Karpas-422 (cell line): ENCODE measurements at regions not wholly inside any gene's neighbourhood (a gene's known extent, or its start where the extent isn't known, plus 50 kb on each side); places are given as distances from the start of the nearest gene placed in this dataset.

Experiments
- DNase-seq: peaks from one replicate; pipeline ENCODE4 v3.0.0-alpha.2; 2015
- H2AFZ ChIP-seq: fragments of 200-600 bp; sonication (generic); 2 replicates; pipeline ENCODE4 v1.6.1; 2014; ENCODE audit warnings: antibody characterized with exemption, low read length, mixed read lengths
- H3K27ac ChIP-seq: fragments of 200-600 bp; sonication (generic); 2 replicates; pipeline ENCODE4 v1.5.1; 2014; ENCODE audit warnings: mild to moderate bottlenecking, low read length, moderate library complexity
- H3K27me3 ChIP-seq: fragments of 200-600 bp; sonication (generic); 2 replicates; pipeline ENCODE4 v1.6.1; 2014; ENCODE audit warnings: low read length, mixed read lengths
- H3K36me3 ChIP-seq: fragments of 200-600 bp; sonication (generic); 2 replicates; pipeline ENCODE4 v1.6.1; 2014; ENCODE audit warnings: low read length, mixed read lengths; ENCODE audit not compliant: insufficient read depth
- H3K4me1 ChIP-seq: fragments of 200-600 bp; sonication (generic); 2 replicates; pipeline ENCODE4 v1.6.1; 2014; ENCODE audit warnings: mild to moderate bottlenecking, low read length, mixed read lengths
- H3K4me2 ChIP-seq: fragments of 200-600 bp; sonication (generic); 2 replicates; pipeline ENCODE4 v1.6.1; 2014; ENCODE audit warnings: low read length, low read depth, mild to moderate bottlenecking; ENCODE audit not compliant: poor library complexity, severe bottlenecking
- H3K4me3 ChIP-seq: fragments of 200-600 bp; sonication (generic); 2 replicates; pipeline ENCODE4 v1.5.1; 2014; ENCODE audit warnings: mild to moderate bottlenecking, antibody characterized with exemption, low read length, mixed read lengths
- H3K79me2 ChIP-seq: fragments of 200-600 bp; sonication (generic); 2 replicates; pipeline ENCODE4 v1.6.1; 2014; ENCODE audit warnings: mild to moderate bottlenecking, low read length, mixed read lengths
- H3K9ac ChIP-seq: fragments of 200-600 bp; sonication (generic); 2 replicates; pipeline ENCODE4 v1.6.0; 2014; ENCODE audit warnings: low read length
- H3K9me2 ChIP-seq: fragments of 200-600 bp; sonication (generic), shearing (Covaris generic); replicated peaks from 2 replicates; pipeline ENCODE4 v1.6.0; 2014; ENCODE audit warnings: mild to moderate bottlenecking, low read length, moderate library complexity; ENCODE audit not compliant: insufficient read depth
- H3K9me3 ChIP-seq: fragments of 300-700, 200-600 bp; sonication (generic); 2 replicates; pipeline ENCODE4 v1.6.1; 2014; ENCODE audit warnings: low read length, mixed read lengths
- H4K20me1 ChIP-seq: fragments of 200-600 bp; sonication (generic); 2 replicates; pipeline ENCODE4 v1.6.1; 2014; ENCODE audit warnings: mild to moderate bottlenecking, antibody characterized with exemption, low read length, low read depth; ENCODE audit not compliant: insufficient read depth

DNA sequence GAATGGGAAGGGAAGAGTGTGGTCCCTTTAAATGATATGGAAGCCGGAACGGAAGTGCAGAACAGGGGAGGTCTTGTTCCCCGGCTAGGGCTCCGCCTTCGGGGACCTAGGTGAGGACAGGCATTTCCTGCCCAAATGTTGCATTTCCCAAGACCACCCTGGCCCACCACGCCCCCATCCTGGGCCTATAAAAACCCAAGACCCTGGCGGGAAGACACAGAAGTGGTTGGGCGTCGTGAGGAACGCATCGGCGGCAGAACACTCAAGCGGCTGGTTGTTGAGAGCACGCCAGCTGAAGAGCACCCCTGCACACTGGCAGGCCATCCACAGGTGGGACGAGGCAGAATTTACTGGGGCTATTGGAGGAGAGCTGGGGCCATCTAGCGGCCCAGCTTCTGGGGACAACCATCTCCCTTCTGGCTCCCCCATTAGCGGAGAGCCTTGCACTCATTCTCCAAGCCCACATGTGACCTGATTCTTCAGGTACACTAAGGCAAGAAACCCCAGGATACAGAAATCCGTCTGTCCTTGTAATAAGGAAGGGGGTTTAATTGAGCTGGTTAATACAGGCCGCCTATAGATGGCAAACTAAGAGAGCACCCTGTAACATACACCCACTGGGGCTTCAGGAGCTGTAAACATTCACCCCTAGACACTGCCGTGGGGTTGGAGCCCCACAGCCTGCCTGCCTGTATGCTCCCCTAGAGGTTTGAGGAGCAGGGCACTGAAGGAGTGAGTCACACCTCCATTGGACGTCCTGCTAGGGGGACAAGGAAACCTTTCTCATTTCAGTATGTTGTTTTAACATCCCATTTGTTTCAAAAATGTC is 1327.9 kb downstream of the BRINP3 start:
- Histone ChIP-seq H3K4me1 (no peaks in the 10 kb centered on the region), H3K9me2 (no peaks in the 10 kb centered on the region), H3K36me3 (no peaks in the 10 kb centered on the region), H3K9me3 (peaks cover 11% of the 10 kb centered on the region), H3K27me3 (no peaks in the 10 kb centered on the region), H3K27ac (no peak overlapping the region), H4K20me1 (no peaks in the 10 kb centered on the region), H3K4me2 (no peak overlapping the region), H3K4me3 (no peak overlapping the region), H2AFZ (no peak overlapping the region), H3K9ac (no peak overlapping the region), H3K79me2 (no peaks in the 10 kb centered on the region)
- DNase-seq: no peak

- Histone ChIP-seq H3K9me3 (peaks cover 14% of the 10 kb centered on the region), H3K79me2 (no peaks in the 10 kb centered on the region), H4K20me1 (no peaks in the 10 kb centered on the region), H3K9ac (no peak overlapping the region), H3K9me2 (no peaks in the 10 kb centered on the region), H3K27me3 (no peaks in the 10 kb centered on the region), H3K27ac (no peak overlapping the region), H3K36me3 (no peaks in the 10 kb centered on the region), H3K4me2 (no peak overlapping the region), H3K4me3 (no peak overlapping the region), H3K4me1 (no peaks in the 10 kb centered on the region), H2AFZ (no peak overlapping the region)
- no peak for DNase-seq
Measured at GRCh38 chr1:189150624-189151023, 1327.0 kb downstream of the BRINP3 start.

GRCh38 chr1:189151361-189151760 is 1326.3 kb downstream of the BRINP3 start:
- Histone ChIP-seq H3K27ac (no peak overlapping the region), H3K27me3 (no peaks in the 10 kb centered on the region), H3K9me3 (peaks cover 16% of the 10 kb centered on the region), H4K20me1 (no peaks in the 10 kb centered on the region), H3K4me3 (no peak overlapping the region), H3K9ac (no peak overlapping the region), H3K36me3 (no peaks in the 10 kb centered on the region), H3K4me1 (no peaks in the 10 kb centered on the region), H2AFZ (no peak overlapping the region), H3K4me2 (no peak overlapping the region), H3K79me2 (no peaks in the 10 kb centered on the region), H3K9me2 (no peaks in the 10 kb centered on the region)
- DNase-seq: no peak

- DNase-seq: no peak
- H3K9me3 ChIP-seq: peaks cover 16% of the 10 kb centered on the region
Measured at GRCh38 chr1:189152685-189153084, 1325.0 kb downstream of the BRINP3 start.

GRCh38 chr1:189158155-189158554 is 1319.5 kb downstream of the BRINP3 start:
- Histone ChIP-seq H3K4me1 (no peaks in the 10 kb centered on the region), H3K36me3 (no peaks in the 10 kb centered on the region), H3K9me2 (no peaks in the 10 kb centered on the region), H3K4me3 (no peak overlapping the region), H3K27ac (no peak overlapping the region), H3K9me3 (peaks cover 15% of the 10 kb centered on the region; the same call in 1 of the 2 replicates), H2AFZ (no peak overlapping the region), H3K9ac (no peak overlapping the region), H3K4me2 (no peak overlapping the region), H3K27me3 (no peaks in the 10 kb centered on the region), H4K20me1 (no peaks in the 10 kb centered on the region), H3K79me2 (no peaks in the 10 kb centered on the region)
- no peak for DNase-seq

More at GRCh38 chr1:189152685-189153084, 1325.0 kb downstream of the BRINP3 start:
- Histone ChIP-seq H4K20me1 (no peaks in the 10 kb centered on the region), H3K27me3 (no peaks in the 10 kb centered on the region), H3K9ac (no peak overlapping the region), H3K4me1 (no peaks in the 10 kb centered on the region), H3K4me3 (no peak overlapping the region), H3K27ac (no peak overlapping the region), H3K79me2 (no peaks in the 10 kb centered on the region), H3K4me2 (no peak overlapping the region), H3K36me3 (no peaks in the 10 kb centered on the region), H3K9me2 (no peaks in the 10 kb centered on the region), H2AFZ (no peak overlapping the region)

DNA sequence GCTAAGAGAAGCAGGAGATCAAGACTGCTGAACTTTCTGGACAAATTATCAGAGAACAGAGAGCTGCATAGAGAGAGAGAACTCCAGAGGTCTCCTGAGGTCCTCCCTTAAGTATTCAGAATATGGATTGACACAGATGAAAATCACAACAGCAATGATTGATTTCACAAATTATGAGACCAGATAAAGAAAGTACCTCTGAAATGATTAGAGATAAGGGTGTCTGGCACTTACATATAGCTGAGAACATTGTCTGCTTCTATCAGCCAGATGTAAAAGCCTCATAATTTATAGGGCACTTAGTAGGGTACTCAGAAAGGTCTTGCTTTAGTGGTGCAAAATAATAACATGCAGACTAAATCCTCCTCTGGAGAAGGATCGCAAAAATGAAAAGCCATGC is 1301.8 kb downstream of the BRINP3 start:
- H3K4me3 ChIP-seq: no peak overlapping the region

GRCh38 chr1:189180057-189180456 is 1297.6 kb downstream of the BRINP3 start:
- H3K4me1 ChIP-seq: no peaks in the 10 kb centered on the region
- no peaks in the 10 kb centered on the region for H3K36me3 ChIP-seq

More for the DNA sequence above, 1301.8 kb downstream of the BRINP3 start:
- Histone ChIP-seq H4K20me1 (no peaks in the 10 kb centered on the region), H3K27ac (no peak overlapping the region), H3K27me3 (no peaks in the 10 kb centered on the region), H2AFZ (no peak overlapping the region), H3K4me2 (no peak overlapping the region), H3K9me2 (no peaks in the 10 kb centered on the region), H3K9me3 (peaks cover 13% of the 10 kb centered on the region), H3K9ac (no peak overlapping the region), H3K79me2 (no peaks in the 10 kb centered on the region), H3K4me1 (no peaks in the 10 kb centered on the region), H3K36me3 (no peaks in the 10 kb centered on the region)
- no peak for DNase-seq

GRCh38 chr1:189185097-189185496 is 1292.6 kb downstream of the BRINP3 start:
- no peaks in the 10 kb centered on the region for H3K27me3 ChIP-seq
- H3K27ac ChIP-seq: no peak overlapping the region
- no peak for DNase-seq
- peaks cover 17% of the 10 kb centered on the region; the same call in 1 of the 2 replicates for H3K9me3 ChIP-seq
- H2AFZ ChIP-seq: no peak overlapping the region
- no peaks in the 10 kb centered on the region; the same call in 1 of the 2 replicates for H3K9me2 ChIP-seq
- H3K4me2 ChIP-seq: no peak overlapping the region
- no peaks in the 10 kb centered on the region for H3K36me3 ChIP-seq
- no peak overlapping the region for H3K9ac ChIP-seq
- H3K4me3 ChIP-seq: no peak overlapping the region
- no peaks in the 10 kb centered on the region for H3K79me2 ChIP-seq
- no peaks in the 10 kb centered on the region for H3K4me1 ChIP-seq
- H4K20me1 ChIP-seq: no peaks in the 10 kb centered on the region

More at GRCh38 chr1:189180057-189180456, 1297.6 kb downstream of the BRINP3 start:
- Histone ChIP-seq H3K27ac (no peak overlapping the region), H3K9me3 (peaks cover 4% of the 10 kb centered on the region; the same call in 1 of the 2 replicates), H3K4me3 (no peak overlapping the region), H3K9ac (no peak overlapping the region), H3K27me3 (no peaks in the 10 kb centered on the region), H3K9me2 (no peaks in the 10 kb centered on the region), H3K79me2 (no peaks in the 10 kb centered on the region), H2AFZ (no peak overlapping the region), H3K4me2 (no peak overlapping the region), H4K20me1 (no peaks in the 10 kb centered on the region)
- DNase-seq: no peak
